Muscle layer of duodenum (tissue), 2 donors: ENCODE measurements at regions not wholly inside any gene's neighbourhood (a gene's known extent, or its start where the extent isn't known, plus 50 kb on each side); places are given as distances from the start of the nearest gene placed in this dataset.

ENCODE experiments used
- H3K27ac ChIP-seq: one replicate; pipeline ENCODE4 v1.7.0; 2013; ENCODE audit warnings: mild to moderate bottlenecking, low read length
- H3K27me3 ChIP-seq: one replicate; pipeline ENCODE4 v1.7.0; 2013; ENCODE audit warnings: low read depth, mild to moderate bottlenecking, control low read depth, low read length
- H3K36me3 ChIP-seq, 2 donors: one replicate each; pipeline ENCODE4 v1.7.0; 2013; ENCODE audit warnings: low read length in 2 of 2, control low read depth in 1 of 2, mild to moderate bottlenecking in 1 of 2; ENCODE audit not compliant: insufficient read depth in 2 of 2, control insufficient read depth in 1 of 2
- H3K4me1 ChIP-seq, 2 donors: one replicate each; pipeline ENCODE4 v1.7.0; 2013; ENCODE audit warnings: low read length in 2 of 2, mild to moderate bottlenecking in 2 of 2, control low read depth in 1 of 2, moderate library complexity in 1 of 2; ENCODE audit not compliant: insufficient read depth in 2 of 2, control insufficient read depth in 1 of 2
- H3K4me3 ChIP-seq, 2 donors: one replicate each; pipeline ENCODE4 v1.7.0; 2013; ENCODE audit warnings: low read length in 2 of 2, low read depth in 1 of 2, mild to moderate bottlenecking in 1 of 2
- H3K9me3 ChIP-seq, 2 donors: one replicate each; pipeline ENCODE4 v1.7.0; 2013; ENCODE audit warnings: low read length in 2 of 2, control low read depth in 1 of 2, mild to moderate bottlenecking in 1 of 2; ENCODE audit not compliant: control insufficient read depth in 1 of 2
- donor health status: healthy.

GRCh38 chrX:9320940-9321339 is 143.9 kb upstream of the TBL1X start:
- Histone ChIP-seq H3K4me1 (peaks cover 0 to 6% of the 10 kb centered on the region in 2 donors), H3K27ac (no peak overlapping the region), H3K36me3 (no peaks in the 10 kb centered on the region), H3K4me3 (no peak overlapping the region), H3K9me3 (no peaks in the 10 kb centered on the region), H3K27me3 (no peaks in the 10 kb centered on the region)

DNA sequence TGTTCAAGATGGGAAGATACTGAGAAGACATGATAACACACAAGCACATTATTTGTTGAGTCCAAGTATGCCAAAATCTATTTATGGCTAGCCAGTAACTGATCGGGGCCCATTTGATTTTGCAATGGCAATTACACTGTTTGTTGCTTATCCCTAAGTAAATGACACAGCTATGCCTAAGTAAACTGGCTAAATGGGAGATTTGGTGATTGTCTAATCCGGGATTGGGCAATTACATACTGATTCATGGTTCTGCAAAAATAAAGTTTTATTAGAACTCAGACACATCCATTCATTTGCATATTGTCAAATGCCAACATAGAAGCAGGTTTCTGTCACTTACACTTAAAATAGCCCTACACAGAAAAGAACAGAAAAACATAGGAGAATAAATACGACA is 140.2 kb upstream of the TBL1X start:
- no peaks in the 10 kb centered on the region for H3K27me3 ChIP-seq

DNA sequence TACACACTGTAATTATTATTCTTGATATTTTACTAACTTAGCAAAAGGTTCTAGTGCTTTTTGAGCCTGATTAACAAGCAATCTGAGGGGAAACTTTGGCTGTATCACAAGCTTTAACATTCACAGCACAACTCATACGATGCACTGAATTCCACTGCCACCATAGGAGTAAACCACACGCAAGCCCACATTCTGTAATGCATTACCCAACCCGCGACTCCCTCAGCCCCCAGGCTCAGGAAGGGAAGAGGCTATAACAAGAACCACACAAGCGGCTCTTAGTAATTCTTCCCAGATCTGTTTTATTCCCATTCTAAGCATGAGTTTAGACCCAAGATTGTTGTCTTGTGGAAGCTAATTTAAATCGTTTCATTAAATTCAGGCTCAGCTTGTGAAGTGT is 138.5 kb upstream of the TBL1X start:
- Histone ChIP-seq H3K4me3 (no peak overlapping the region), H3K36me3 (no peaks in the 10 kb centered on the region), H3K27me3 (no peaks in the 10 kb centered on the region), H3K9me3 (no peaks in the 10 kb centered on the region), H3K4me1 (no peaks in the 10 kb centered on the region), H3K27ac (no peak overlapping the region)

More for the DNA sequence above, 140.2 kb upstream of the TBL1X start:
- H3K36me3 ChIP-seq = no peaks in the 10 kb centered on the region
- H3K9me3 ChIP-seq = no peaks in the 10 kb centered on the region
- H3K4me3 ChIP-seq = no peak overlapping the region
- no peak overlapping the region for H3K27ac ChIP-seq
- H3K4me1 ChIP-seq = no peaks in the 10 kb centered on the region

DNA sequence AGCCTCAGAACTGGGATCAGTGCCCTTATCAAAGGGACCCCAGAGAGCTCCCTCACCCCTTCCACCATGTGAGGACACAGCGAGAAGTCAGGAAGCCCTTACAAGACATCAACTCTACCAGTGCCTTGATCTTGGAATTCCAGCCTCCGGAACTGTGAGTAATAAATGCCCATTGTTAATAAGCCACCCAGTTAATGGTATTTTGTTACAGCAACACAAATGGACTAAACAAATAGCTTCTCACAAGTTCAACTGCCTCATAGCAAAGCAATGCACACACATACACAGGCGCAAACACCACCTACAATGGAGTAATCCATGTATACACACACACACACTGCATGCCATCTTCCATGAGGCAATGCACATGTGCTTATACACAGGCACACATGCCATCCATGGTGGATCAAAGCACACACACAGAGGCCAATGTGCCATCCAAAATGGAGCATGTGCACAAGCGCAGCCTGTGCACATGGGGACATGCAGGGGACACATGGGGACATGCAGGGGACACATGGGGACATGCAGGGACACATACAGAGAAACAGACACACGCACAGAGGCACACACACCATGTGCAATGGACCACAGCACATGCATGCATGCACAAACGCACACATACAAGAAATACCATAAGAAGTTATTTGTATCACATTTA is 137.6 kb upstream of the TBL1X start:
- Histone ChIP-seq H3K9me3 (no peaks in the 10 kb centered on the region), H3K27ac (no peak overlapping the region), H3K4me3 (no peak overlapping the region), H3K36me3 (no peaks in the 10 kb centered on the region), H3K4me1 (no peaks in the 10 kb centered on the region), H3K27me3 (no peaks in the 10 kb centered on the region)

GRCh38 chrX:9327747-9328145 is 137.1 kb upstream of the TBL1X start:
- no peaks in the 10 kb centered on the region for H3K9me3 ChIP-seq
- no peaks in the 10 kb centered on the region for H3K36me3 ChIP-seq
- H3K4me3 ChIP-seq = no peak overlapping the region
- H3K27me3 ChIP-seq = no peaks in the 10 kb centered on the region
- H3K4me1 ChIP-seq = no peaks in the 10 kb centered on the region
- no peak overlapping the region for H3K27ac ChIP-seq

GRCh38 chrX:9329056-9329455 is 135.8 kb upstream of the TBL1X start:
- Histone ChIP-seq H3K9me3 (no peaks in the 10 kb centered on the region), H3K36me3 (no peaks in the 10 kb centered on the region), H3K4me1 (no peaks in the 10 kb centered on the region), H3K27me3 (no peaks in the 10 kb centered on the region), H3K27ac (no peak overlapping the region), H3K4me3 (no peak overlapping the region)

DNA sequence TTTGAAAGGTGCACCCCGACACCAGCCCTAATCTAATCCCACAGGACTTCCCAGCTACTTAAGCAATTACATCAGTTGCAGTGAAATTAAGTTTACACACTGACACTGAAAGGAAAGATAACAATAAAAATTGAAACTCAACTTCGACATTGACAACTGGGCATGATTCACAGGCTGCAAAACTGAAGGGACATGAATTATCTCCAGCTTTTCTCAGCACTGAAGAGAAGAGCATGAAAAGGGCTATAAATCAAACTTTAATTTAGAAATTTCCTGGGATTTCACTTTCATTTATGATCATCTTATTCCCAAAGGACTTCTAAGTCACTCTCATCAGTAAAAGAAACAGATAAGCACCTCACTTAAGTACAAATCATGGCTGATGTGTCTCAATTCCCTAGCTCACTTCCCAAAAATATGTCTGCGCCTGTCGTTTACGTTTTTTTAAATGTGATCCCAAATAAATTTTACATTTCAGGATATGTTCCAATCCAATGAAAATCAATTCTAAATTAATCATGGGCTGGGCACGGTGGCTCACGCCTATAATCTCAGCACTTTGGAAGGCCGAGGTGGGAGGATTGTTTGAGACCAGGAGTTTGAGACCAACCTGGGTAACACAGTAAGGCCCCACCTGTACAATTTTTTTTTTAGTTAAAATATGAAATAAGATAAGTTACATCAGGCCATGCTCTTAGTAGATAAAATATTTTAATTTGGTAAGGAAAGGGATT is 134.4 kb upstream of the TBL1X start:
- Histone ChIP-seq H3K36me3 (no peaks in the 10 kb centered on the region), H3K4me1 (no peaks in the 10 kb centered on the region), H3K4me3 (no peak overlapping the region), H3K9me3 (no peaks in the 10 kb centered on the region), H3K27ac (no peak overlapping the region), H3K27me3 (no peaks in the 10 kb centered on the region)

GRCh38 chrX:9333873-9334560 is 130.8 kb upstream of the TBL1X start:
- Histone ChIP-seq H3K27ac (no peak overlapping the region), H3K4me1 (no peaks in the 10 kb centered on the region), H3K36me3 (no peaks in the 10 kb centered on the region), H3K4me3 (no peak overlapping the region), H3K27me3 (no peaks in the 10 kb centered on the region), H3K9me3 (no peaks in the 10 kb centered on the region)

GRCh38 chrX:9335251-9335650 is 129.6 kb upstream of the TBL1X start:
- Histone ChIP-seq H3K9me3 (no peaks in the 10 kb centered on the region), H3K27me3 (no peaks in the 10 kb centered on the region), H3K27ac (no peak overlapping the region), H3K36me3 (no peaks in the 10 kb centered on the region), H3K4me1 (no peaks in the 10 kb centered on the region), H3K4me3 (no peak overlapping the region)

GRCh38 chrX:9336456-9336855 is 128.4 kb upstream of the TBL1X start:
- H3K4me3 ChIP-seq = no peak overlapping the region
- H3K27ac ChIP-seq = no peak overlapping the region
- H3K36me3 ChIP-seq = no peaks in the 10 kb centered on the region
- no peaks in the 10 kb centered on the region for H3K27me3 ChIP-seq
- no peaks in the 10 kb centered on the region for H3K9me3 ChIP-seq
- peaks cover 0 to 6% of the 10 kb centered on the region in 2 donors for H3K4me1 ChIP-seq

DNA sequence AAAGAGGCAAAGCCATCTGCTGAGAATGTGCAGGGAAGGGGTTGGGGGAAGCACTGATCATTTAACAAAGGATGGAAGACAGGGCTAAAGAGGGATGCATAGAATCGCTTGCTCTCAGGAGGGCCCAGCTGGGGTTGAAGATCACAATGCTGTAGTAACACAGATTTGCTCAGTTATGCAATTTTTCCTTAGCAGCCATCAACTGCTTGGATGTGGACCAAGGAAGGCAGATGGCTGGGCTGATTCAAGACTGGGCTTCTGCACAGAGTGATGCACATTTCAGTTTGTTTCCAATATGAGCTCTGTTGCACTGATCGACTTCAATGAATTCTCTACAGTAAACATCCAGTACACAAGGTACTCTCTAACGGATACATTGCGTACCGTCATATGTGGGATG is 127.8 kb upstream of the TBL1X start:
- Histone ChIP-seq H3K4me3 (no peak overlapping the region), H3K27me3 (no peaks in the 10 kb centered on the region), H3K27ac (no peak overlapping the region), H3K4me1 (peaks cover 0 to 8% of the 10 kb centered on the region in 2 donors), H3K36me3 (no peaks in the 10 kb centered on the region), H3K9me3 (no peaks in the 10 kb centered on the region)
